ENCODE measurements at regions not wholly inside any gene's neighbourhood (a gene's known extent, or its start where the extent isn't known, plus 50 kb on each side); places are given as distances from the start of the nearest gene placed in this dataset.
"Not testable (repeated sequence)": the region's sequence is repeated elsewhere in the genome, so short reads cannot be mapped to it uniquely, and the experiment has no call there.

DNA sequence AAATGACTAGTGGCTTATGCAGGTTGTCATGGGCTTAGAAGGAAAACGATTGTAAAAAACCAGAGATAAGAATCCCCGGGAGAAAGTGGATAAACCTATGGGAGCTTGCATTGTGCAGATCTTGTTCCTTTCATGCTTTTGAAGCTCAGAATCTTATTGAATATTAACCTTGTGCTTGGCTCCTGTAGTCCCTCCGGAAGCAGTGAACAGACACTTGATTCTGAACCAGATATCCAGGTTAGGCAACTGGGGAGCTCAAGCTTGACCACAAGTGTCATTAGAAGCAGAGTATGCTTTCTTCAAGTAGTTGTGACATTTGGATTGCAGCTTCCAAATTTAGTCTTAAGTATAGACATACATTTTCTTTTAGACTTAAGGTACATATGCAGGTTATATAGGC, 212.6 kb upstream of the MOCS1 start:
- DNase-seq, result no peak

DNA sequence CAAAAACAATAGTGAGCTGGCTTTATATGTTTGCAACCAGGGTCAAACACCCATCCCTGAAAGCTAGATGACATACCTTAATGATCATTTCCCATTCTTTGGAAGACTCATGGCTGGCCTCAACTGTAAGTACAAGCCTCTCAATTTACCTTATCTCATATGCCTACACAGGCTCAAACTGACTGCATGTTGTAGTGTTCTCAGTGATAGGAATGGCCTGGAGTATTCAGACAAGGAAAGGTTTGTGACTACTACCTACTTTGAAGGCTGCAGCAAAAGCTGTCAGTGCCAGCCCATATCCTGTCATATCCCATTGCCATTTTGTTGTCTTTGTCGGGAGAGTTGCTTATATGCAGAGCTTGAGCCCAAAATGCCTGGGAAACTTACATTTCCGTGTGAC, 205.2 kb upstream of the MOCS1 start:
- no peak for DNase-seq

DNA sequence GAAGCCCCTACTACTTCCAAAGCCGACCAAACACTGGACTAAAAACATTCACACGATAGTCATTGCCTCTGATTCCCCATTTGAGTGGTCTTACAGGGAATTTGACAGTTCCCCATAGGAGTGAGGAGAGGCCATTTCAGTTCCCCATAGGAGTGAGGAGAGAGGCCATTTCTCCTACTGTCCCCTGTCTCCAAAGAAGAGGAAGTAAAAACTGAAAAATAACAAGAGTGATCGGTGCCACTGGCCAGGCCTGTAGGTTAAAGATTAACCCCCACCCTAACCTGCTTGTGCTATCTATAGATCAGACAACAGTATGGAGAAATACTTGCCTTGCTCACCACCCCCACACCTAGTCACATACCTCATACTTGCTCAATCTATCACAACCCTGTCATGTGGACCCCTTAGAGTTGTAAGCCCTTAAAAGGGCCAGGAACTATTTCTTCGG, 204.0 kb upstream of the MOCS1 start:
- no peak for DNase-seq

DNA sequence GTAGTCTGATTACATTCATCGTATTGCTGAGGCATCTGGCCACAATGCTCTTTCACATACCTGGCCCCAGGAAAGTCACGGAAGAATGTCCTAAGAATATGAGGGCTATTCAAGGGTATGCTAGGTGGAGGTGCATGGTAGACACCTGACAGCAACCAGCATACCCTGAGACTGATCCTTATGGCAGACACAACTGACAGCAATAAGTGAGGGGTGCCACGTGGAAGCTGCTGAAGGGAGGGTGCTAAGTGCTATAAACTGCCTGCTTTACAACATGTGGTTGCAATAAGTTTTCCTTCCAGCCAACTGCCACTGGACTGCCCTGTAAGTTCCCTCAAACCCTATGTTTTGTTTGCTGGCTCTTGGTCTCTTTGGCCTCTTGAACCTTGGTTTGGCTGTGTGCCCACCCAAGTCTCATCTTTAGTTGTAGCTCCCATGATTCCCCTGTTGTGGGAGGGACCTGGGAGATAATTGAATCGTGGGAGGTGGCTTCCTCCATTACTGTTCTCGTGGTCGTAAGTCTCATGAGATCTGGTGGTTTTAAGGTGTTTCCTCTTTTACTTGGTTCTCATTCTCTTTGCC, 201.3 kb upstream of the MOCS1 start:
- DNase-seq, result no peak

DNA sequence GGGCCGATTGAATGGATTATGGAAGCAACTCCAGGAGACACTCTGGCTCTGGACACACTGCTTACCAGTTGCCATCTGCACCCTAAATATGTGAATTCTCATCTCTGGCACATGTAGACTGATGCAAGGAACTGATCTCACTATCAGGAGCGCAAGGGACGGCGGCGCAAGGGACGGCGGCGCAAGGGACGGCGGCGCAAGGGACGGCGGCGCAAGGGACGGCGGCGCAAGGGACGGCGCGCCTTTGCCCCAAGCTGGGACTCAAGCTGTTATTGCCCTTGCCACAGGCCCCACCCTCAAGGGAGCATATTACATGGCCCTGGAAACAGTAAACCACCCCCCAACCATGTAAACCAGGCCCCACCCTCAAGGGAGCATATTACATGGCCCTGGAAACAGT, 199.7 kb upstream of the MOCS1 start:
- not testable (repeated sequence) for DNase-seq

DNA sequence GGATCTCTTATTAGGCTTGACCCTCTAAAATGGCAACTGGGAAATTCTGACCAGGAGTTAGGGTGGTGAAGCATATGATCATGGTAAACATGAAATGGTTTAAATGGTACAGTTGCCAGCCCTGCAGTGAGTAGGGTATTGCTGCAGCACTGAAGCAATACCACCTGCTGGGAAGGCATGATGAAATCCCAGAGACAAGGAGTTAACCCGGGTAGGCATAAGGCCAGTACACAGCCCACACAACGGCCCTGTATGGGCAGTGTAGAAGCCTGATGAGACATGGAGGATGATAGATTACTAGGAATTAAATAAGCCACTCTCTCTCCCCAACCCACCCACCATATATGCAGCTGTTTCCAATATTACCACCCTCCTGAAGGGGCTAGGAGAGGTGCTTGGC, 197.4 kb upstream of the MOCS1 start:
- DNase-seq, result no peak

DNA sequence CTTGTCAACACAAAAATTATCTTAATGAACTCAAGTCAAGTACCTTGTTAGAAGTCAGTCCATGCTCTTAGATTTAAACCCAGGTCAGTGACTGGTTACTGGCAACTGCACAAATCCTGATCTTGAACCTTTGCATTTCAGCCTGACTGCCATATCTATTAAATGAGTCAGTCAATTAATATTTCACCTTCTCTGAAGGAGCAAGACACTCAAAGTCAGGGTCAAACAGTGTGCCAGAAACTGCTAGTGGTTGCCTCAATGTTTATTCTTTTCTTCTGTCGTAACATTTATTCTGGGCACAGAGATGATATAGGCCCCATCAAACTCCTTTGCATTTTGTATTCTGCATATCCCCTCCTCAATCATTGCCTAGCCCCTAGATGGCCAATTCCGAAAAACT, 193.9 kb upstream of the MOCS1 start:
- DNase-seq, result no peak

DNA sequence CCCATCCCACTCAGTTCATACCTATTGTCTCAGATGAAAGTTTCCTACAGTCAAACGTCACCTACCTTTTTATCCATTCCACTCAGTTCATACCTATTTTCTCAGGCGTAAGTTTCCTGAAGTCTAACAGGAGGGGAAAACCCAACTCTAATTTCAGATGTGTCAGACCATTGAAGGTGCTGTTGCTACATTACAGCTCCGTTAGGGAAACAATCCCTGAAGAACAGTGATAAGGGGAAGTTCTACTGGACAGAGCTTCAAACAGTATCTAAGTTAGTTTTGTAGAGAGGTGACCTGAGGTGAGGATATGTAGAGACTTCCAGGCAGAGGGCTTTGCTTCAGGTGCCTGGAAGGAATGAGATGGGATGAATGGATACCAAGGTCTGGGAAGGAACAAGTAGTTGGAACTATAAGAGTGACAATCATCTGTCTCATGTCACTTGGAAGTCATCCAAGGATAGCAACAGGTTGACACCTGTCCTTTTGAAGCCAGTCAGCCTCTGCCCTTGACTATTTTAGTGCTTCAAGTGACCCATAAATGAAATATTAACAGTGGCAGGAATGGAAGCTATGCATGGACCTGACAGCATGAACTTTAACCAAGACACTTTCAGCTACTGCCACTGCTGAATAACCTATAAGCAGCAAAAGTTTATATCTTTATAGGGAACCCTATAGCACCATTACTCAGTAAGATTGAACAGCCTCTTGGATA, 191.6 kb upstream of the MOCS1 start:
- no peak for DNase-seq

DNA sequence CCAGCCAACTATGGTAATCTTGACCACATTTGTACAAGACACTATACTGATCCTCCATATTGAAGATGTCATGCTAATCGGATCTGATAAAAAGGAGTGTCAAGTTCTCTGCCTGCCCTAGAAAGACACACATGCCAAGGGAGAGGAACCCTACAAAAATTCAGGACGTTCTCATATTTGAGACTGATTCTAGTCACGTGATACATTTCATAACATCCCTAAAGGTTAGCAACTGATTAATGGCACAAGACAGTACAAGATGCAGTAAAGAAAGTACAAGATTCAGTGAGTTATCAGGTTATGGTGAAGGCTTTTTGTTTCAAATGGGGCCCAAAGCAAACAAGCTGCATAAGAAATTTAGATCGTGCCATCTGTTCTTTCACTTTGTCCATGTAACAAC, 190.7 kb upstream of the MOCS1 start:
- no peak for DNase-seq

DNA sequence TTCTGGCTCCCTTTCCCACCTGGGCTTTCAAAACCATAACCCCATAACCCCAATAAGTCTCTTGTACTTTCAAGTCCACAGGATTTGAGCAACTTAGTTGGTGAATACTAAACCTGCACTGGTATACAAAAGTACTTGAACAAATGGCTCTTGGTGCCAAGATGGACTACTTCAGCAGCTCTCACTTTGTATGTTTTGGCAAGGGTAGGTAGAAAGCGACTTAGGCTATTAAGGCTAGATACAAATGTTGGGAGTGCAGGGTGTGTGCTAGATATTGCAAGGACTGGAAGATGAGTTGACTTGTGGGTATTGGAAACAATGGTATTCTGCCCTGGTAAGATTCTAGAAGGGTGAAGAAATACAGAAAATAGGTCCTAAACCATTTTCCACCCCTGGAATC, 182.6 kb upstream of the MOCS1 start:
- no peak for DNase-seq

DNA sequence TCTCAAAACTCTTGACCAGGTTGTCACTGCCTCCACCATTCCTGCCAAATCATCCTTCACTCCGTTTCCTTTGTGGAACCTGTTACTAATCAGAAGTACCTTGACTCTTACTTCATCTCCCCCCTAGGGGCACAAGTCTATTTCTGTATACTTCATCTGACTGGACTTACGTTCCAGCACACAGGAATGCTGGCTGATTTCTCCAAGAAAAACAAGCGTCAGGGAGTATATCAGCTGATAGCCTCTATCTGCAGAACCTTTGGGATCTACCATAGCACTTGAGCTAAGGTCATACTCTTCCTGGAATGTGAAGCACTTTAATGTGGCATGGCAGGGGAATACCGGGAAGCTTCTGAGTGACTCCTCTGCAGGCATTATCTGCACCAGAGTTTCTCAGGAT, 178.1 kb upstream of the MOCS1 start:
- DNase-seq, result no peak

DNA sequence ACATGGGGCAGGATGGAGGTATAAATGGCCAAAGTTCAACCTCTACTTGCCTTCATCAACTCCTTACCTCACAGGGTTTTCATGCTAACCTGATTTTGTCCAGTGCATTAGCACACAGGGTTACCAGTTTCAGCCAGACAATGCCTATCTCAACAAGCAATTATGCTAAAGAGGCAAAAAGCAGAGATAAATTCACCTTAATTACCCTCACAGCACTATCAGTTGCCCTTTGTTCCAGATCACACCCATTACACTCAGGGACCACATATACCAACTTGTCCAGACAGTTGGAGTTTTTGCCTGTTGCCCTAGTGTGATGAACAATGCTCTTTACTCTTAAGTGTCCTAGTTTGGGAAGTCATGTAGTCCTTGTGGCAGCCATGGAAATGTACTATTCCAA, 174.5 kb upstream of the MOCS1 start:
- no peak for DNase-seq

DNA sequence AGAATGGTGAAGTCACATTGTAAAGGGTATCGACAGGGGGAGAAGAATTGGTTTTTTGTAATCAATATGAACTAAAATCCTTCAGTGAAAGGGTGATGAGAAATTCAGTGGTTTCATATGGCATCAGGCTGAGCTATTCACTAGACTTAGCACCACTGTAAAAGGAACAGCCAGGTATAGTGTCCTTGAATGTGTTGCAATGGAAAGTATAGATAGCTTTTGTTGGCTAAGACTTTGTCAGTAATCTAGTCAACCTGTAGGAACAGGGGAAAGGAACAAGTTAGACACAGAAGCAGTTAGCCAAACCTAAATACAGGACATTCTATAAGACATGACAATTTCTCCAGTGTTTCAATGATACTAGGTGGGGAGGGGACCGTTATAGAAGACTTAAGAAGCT, 172.6 kb upstream of the MOCS1 start:
- no peak for DNase-seq

DNA sequence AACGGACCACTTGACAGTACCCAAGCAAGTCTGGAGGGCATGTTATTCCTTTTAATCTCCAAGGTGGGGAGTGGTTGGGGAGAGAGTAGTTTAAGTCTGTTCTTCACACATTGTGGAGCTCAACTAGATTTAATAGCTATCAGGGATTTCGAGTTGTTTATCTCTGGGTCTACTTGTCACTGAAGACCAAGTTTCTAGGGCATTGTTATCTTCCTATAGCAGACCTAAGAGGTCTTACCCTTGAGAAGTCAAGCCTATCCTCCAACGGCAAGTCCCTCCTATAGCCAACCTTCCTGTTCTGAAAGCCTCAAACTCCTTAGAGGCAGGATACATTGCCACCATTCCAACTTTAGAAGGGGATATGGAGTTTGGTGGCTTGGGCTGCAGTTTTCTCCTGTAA, 164.5 kb upstream of the MOCS1 start:
- DNase-seq, result no peak

DNA sequence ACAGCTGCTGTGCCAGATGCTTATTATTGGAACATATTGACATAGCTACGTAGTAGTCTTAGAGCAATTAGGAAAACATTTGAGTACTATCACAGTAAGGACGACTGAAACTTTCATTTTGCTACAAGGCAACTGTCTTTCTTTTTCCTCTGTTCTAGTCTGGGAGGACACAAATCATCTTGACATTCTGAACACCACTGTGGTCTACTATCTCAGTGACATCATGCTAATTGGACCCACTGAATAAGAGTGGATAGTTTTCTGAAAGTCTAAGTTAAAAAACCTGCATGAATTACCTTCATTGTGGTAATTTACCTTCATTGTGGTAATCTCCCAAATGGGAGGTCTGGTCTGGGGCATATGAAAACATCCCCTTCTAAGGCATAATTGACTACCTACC, 163.3 kb upstream of the MOCS1 start:
- DNase-seq, result no peak

DNA sequence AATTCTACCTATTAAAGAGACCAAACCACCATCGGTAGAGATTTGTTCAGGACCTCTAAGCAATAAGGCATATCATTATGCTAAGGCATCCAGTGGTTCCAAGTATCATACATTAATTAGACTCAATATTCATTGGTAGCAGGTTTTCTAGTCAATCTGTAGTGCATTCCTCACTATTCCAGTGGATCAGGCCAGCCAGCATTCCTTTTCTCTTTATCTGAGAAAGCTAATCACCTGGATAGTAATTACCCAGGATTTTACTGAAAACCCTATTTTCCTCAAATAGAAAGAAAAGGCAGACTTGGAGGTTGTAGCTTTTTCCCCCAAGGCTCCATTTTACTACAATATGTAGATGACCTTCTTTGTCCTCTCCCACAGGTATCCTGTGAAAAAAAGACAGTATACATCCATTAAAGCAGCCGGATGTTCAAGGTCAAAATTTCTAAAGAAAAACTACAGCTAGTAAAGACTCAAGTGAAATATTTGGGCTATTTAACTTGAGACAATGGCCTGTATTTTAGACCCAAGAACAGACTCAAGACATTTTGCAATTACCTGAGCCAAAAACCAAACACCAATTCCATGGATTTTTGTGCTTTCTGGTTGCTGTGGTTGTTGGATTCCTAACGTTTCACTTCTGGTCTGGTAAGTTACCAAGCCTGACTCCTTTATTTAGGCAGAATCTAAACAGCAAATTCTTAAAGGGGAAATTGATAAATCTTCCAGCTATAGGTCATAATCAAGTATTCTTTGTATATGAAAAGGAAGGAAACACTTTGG, 149.1 kb upstream of the MOCS1 start:
- DNase-seq, result no peak

DNA sequence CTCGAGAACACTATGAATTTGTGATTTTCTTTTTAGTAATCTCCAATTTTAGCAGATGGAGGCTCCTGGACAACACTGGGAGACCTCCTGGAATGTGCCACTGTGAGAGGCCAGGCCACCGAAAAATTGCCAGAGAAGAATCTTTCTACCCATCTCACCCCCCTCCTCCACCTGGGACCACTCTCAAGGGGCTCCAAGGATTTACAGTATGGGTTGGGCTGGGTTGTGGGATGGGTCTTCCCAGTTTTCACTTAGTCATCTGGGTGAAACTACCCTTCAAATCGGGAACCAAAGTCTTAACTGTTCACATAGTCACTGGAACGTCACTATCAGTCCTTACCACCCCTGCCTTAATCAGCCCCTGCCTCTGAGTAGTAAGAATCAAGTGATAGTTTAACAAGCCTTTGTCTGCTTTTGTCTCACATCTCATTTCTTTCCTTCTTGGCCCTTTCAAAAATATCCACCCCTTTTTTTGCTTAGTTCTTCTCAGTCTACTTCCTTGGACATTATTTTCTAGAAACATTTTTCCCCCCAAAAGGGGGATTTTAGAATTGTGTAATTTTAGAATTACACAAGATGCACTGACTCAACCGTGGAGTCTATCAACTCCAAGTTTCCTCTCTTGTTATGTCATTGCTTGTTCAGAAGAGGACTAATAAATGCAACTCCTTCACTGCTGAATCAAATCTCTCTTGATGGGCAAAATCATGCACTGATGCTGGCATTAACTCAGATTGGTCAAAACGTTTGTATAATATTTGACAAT, 148.2 kb upstream of the MOCS1 start:
- no peak for DNase-seq

DNA sequence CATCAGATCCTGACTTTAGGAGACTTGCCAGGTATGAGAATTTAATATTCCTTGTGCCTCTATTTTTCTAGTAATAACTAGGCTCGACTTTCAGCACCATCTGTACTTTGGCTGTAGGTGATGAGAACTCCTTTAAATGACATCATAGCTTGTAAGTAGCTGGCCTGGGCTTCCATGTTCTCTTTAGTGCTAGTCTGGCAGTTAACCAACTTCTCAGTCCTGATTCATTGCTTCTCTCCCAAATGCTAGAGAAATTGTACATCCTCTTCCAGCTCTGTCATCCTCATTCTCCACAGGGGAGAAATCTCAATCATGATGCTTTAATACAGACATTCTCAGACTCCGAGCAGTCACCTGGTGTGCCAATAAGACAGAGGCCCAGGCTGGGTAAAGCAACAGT, 143.5 kb upstream of the MOCS1 start:
- no peak for DNase-seq

DNA sequence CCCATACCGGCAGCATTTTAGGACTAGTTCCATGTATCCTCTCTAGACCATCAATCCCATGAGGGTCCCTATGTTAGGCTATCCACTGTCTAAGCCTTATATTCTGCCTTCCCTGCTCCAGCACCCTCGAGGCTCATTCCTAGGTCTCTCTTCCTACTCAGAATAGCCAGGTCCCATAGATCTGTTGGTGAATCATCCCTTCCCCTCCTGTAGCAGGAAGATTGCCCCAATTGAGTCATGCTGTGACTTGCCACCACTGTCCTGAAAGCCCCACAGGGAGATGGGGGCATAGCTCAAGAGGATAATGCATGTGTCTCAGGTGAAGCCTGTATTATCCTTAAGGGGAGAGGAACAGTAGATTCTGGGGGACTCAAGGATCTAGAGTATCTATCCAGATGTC, 143.1 kb upstream of the MOCS1 start:
- DNase-seq, result no peak

DNA sequence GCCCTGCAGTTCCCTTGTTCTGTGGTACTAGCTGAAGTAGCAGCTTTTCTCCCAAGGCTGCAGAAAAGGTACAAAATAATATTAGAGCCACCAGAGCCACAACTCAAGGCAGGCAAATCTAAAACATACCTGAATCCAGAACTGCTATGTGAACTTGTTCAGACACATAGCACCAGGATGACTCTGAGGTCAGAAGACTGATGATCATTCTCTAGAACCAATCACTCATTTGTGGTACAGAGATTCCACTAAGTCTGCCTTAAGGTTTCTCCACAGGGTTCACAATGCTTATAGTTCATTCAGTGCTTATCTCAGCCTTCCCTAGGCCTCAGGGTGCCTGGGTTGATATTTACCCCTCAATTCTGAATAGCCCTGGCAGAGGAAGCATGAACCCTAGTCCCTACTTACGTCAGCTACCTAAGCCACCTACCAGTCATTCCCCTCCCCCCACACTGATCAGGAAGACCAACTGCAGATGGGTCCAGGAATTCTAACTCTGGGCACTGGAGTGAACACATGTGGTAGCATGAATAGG, 140.9 kb upstream of the MOCS1 start:
- DNase-seq, result no peak

DNA sequence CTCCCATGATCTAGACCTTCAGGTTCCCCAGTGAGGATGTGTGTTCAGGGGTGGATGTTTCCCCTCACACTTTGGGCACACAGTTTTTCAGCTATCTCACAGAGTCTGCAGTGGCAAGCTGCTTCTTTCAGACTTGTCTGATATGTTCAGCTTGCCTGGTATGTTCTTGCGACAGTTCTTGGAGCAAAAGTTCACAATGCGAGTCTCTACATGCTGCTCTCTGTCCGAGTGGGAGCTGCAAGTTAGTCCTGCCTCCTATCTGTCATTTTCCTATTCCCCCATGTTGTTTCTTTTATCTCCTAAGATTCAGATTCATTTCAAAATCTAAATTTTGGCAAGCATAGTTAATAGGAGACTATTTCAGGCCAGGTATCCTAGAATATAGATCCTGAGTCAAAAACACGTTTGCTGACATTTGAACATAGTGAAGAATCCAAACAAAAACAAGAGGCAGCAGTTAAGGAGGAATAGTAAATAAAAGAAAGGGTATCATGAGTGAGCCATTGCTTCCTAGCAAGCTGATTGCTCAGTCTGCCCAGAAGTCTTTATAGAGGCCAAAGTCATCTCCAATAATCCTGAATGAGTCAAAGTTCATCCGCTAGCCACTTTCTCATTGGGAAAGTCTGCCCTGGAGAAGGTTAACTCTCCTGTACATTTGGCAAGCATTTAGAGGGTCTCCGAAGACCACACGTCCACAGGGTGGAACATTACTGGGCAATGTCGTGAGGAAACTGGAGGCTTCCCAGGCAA, 140.2 kb upstream of the MOCS1 start:
- DNase-seq, result no peak

DNA sequence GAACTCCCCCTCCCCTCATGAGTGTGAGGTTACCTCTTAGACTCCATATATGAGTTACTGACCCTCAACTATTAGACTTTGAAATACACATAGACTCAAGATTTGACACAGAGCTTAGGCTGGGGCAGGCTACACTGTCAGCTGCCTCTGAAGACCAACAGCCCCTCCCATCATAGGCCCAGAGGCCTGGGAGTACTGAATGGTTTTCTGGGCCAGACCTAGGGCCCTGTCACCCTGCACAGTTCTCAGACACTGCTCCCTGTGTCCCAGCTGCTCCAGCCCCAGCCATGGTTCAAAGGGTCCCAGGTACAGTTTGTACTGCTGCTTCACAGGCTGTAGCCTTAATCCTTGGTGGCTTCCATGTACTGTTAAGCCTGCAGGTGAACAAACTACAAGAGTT, 132.1 kb upstream of the MOCS1 start:
- no peak for DNase-seq

DNA sequence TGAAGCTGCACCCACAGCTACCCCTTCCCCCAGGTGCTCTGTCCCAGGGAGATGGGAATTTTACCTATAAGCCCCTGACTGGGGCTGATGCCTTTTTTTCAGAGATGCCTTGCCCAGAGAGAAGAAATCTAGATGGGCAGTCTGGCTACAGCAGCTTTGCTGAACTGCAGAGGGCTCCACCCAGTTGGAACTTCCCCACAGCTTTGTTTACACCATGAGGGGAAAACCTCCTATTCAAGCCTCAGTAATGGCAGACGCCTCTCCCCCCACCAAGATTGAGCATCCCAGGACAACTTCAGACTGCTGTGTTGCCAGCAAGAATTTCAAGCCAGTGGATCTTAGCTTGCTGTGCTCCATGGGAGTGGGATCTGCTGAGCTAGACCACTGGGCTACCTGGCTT, 122.6 kb upstream of the MOCS1 start:
- DNase-seq, result no peak

All from NCI-H1436 treated with DMSO at 0.1 percent for 48 hours (cell line).